Activated T-cell treated with anti-CD3 and anti-CD28 coated beads, Interleukin-2, amount 50 U/mL, for 72 hours (primary cell): ENCODE measurements at regions not wholly inside any gene's neighbourhood (a gene's known extent, or its start where the extent isn't known, plus 50 kb on each side); places are given as distances from the start of the nearest gene placed in this dataset.

ENCODE experiments used
- ATAC-seq, 2 donors: fragments of 150-1000 bp; cut with Tn5 transposase; replicated peaks in 1 of 2; 2 replicates each; pipeline ENCODE4 v1.10.0; 2021; ENCODE audit warnings: moderate library complexity in 2 of 2, mild to moderate bottlenecking in 1 of 2
- DNase-seq, 2 donors: peaks; one replicate each; pipeline ENCODE4 v3.0.0; 2021 to 2022; ENCODE audit warnings: mixed read lengths in 1 of 2
- H3K27ac Mint-ChIP-seq: one replicate; pipeline ENCODE4 v1.8.0; 2022; ENCODE audit warnings: mild to moderate bottlenecking, moderate library complexity, mixed read lengths
- H3K27me3 Mint-ChIP-seq: one replicate; pipeline ENCODE4 v1.8.0; 2022; ENCODE audit warnings: low read depth, mixed read lengths
- H3K36me3 Mint-ChIP-seq, 2 donors: one replicate each; pipeline ENCODE4 v1.8.0; 2022; ENCODE audit warnings: mixed read lengths in 2 of 2, mild to moderate bottlenecking in 1 of 2; ENCODE audit not compliant: insufficient read depth in 2 of 2
- H3K4me1 Mint-ChIP-seq: one replicate; pipeline ENCODE4 v1.8.0; 2022; ENCODE audit warnings: low read depth, mixed read lengths
- H3K4me3 Mint-ChIP-seq, 2 donors: one replicate each; pipeline ENCODE4 v1.8.0; 2022; ENCODE audit warnings: mild to moderate bottlenecking in 2 of 2, mixed read lengths in 2 of 2, moderate library complexity in 2 of 2
- H3K9me3 Mint-ChIP-seq, 2 donors: one replicate each; pipeline ENCODE4 v1.8.0; 2022; ENCODE audit warnings: mixed read lengths in 2 of 2

DNA sequence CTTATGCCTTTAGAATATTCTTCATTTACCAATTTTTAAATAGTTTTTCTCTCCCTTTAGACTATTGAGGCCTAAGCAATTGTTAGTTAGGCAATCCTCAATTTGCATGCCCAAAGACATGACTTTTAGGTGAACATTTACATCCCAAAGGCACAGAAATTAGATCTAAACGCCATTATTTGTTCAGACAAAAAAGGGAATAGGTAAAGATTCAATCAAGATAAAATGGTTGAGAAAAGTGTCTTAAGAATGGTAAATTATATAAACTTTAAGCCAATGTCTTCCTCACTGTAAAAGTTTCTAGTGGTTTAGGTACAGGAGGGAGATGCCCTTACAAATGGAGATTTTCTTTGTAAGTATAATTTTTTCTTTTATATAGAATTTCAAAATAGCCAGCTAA lies 50.2 kb upstream of the MME start:
- Mint-ChIP-seq H3K9me3 (peaks cover 5% of the 10 kb centered on the region in 2 donors), H3K36me3 (no peaks in the 10 kb centered on the region), H3K4me3 (no peak overlapping the region), H3K27me3 (no peaks in the 10 kb centered on the region), H3K4me1 (no peaks in the 10 kb centered on the region), H3K27ac (no peak overlapping the region)
- ATAC-seq (no peak), DNase-seq (no peak)

DNA sequence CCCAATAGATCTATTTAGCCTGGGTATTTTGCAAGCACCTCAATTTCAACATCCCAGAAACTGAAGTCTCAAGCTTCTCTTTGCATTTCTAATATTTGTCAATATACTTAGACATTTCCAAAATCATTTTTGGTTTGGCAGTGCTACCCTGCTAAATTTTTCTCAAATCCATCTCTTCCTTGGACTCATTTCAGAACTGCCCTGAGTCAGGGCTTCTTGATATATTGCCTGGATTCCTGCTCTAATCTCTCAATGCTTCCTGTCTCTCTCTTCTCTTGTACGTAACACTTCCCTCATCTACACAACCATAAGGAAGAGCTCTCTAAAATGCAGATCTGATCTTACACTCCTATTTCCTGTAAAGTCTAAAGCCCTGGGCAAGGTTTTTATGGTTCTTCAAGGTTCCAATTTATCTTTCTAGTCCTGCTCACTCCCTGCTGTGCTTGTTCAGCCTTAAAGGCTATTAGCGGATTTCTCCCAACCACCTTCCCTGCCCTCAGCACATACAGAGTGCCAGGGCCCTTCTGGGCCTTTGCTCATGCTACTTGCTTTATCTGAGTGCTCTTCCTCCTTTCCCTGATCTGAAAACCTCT lies 53.0 kb upstream of the MME start:
- Mint-ChIP-seq H3K4me1 (no peaks in the 10 kb centered on the region), H3K9me3 (peaks cover 5% of the 10 kb centered on the region in 2 donors), H3K36me3 (no peaks in the 10 kb centered on the region), H3K4me3 (no peak overlapping the region), H3K27ac (no peak overlapping the region), H3K27me3 (no peaks in the 10 kb centered on the region)
- DNase-seq (no peak), ATAC-seq (no peak)

DNA sequence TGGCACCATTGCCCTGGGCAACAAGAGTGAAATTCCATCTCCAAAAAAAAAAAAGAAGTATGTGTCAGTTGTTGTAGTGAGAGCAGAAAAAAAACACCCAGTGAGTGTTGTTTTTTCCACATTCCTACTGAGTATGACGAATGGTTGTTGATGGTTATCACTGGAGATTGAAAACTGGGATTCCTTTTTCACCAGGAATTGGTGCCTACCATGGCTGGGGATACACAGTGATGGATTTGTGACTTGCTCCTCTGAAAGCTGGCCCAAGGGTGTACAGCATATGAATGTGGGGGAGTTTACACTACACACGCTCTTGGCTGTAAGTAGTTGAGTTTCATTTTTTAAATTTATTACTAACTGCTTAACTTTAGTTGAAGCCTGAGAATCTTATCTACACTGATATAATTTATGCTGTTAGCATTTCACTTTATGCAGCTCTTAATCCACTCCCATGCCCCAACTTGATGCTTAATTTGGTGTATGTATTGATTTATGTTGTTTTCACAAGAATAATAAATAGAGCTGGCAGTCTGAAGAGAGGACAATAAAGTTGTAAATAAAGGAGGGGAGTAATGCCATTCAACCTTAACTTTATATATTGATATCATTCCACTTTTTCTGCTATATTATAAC lies 56.0 kb upstream of the MME start:
- Mint-ChIP-seq H3K27ac (no peak overlapping the region), H3K4me1 (no peaks in the 10 kb centered on the region), H3K27me3 (no peaks in the 10 kb centered on the region), H3K4me3 (no peak overlapping the region), H3K9me3 (peaks cover 5 to 7% of the 10 kb centered on the region in 2 donors), H3K36me3 (no peaks in the 10 kb centered on the region)
- ATAC-seq = no peak
- DNase-seq = no peak

GRCh38 chr3:155022896-155023295 lies 57.2 kb upstream of the MME start:
- no peak for DNase-seq
- Mint-ChIP-seq H3K36me3 (no peaks in the 10 kb centered on the region), H3K9me3 (peaks cover 2 to 4% of the 10 kb centered on the region in 2 donors), H3K27ac (no peak overlapping the region), H3K27me3 (no peaks in the 10 kb centered on the region), H3K4me1 (no peaks in the 10 kb centered on the region), H3K4me3 (no peak overlapping the region)
- no peak for ATAC-seq

- H3K27ac Mint-ChIP-seq = no peak overlapping the region
- H3K27me3 Mint-ChIP-seq = no peaks in the 10 kb centered on the region
Observed at GRCh38 chr3:155019575-155019974, 60.5 kb upstream of the MME start.

DNA sequence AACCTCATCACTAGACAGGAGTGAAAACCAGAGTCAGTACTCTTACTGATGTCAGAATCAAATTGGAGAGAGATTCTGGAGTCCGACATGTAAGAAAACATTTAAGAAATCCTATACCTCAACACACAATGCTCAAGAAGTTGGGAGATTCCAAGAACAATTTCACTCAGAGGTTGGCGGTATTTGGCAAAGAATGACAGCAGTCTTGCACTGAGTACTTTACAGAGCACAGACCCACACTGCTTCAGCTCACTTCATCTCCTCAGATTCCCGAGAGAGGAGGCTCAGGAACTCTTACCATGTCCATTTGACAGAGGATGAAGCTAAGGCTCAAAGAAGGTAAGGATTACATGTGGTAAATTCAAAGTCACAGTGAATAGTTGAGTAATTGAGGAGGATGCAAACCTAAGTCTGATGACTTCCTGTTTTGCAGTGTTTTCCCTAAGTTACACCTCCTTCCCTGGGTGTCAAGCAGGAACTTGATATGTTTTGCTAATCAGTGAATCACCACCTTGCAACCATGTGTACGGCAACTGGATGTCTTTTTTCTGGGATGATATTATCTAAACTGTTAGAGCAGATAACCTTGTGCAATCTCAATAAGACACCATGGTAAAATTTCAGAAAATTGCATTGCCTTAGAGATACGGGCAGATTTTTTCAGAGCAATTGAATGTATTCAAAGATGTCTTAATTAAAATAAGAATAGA lies 61.3 kb upstream of the MME start:
- no peak for ATAC-seq
- DNase-seq = no peak
- Mint-ChIP-seq H3K4me1 (no peaks in the 10 kb centered on the region), H3K4me3 (no peak overlapping the region), H3K27ac (no peak overlapping the region), H3K9me3 (peaks cover 0 to 2% of the 10 kb centered on the region in 2 donors), H3K27me3 (no peaks in the 10 kb centered on the region), H3K36me3 (no peaks in the 10 kb centered on the region)

More at GRCh38 chr3:155019575-155019974, 60.5 kb upstream of the MME start:
- Mint-ChIP-seq H3K4me3 (no peak overlapping the region), H3K9me3 (peaks cover 0 to 2% of the 10 kb centered on the region in 2 donors), H3K36me3 (no peaks in the 10 kb centered on the region), H3K4me1 (no peaks in the 10 kb centered on the region)
- ATAC-seq = no peak
- no peak for DNase-seq

DNA sequence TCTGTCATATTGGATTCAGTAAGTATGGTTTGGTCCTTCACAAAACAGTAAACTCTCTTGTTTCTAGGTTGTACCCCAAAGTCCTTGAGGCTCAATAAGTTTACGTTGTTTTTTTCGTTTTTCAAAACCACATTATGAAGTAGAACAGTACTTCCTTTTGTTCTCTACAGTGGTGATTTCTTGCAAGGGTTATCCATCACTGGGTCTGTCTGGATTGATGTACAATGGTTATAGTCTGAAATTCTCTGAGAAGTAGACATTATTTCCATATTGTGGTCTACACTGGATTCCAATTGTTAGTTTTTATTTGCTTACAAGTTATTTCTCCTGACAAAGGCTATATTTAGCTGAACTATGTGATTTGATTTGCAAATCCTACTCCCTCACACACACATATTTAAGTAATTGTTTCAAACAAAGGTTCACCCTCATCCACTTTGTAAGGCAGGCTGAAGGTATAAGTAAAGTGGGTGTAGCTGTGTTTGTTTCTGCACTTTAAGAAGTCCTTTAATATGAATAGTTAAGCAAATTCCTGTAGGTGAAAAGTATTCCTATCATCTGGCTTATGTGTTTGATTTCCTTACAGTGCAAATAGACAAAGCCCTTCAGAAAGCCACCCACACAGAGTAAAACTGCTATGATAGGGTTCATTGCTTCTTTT lies 64.2 kb upstream of the MME start:
- Mint-ChIP-seq H3K36me3 (no peaks in the 10 kb centered on the region), H3K4me3 (no peak overlapping the region), H3K27ac (no peak overlapping the region), H3K4me1 (no peaks in the 10 kb centered on the region), H3K9me3 (peaks cover 0 to 4% of the 10 kb centered on the region in 2 donors), H3K27me3 (no peaks in the 10 kb centered on the region)
- ATAC-seq = no peak
- DNase-seq = no peak

- Mint-ChIP-seq H3K4me3 (no peak overlapping the region), H3K27me3 (no peaks in the 10 kb centered on the region), H3K4me1 (no peaks in the 10 kb centered on the region), H3K36me3 (no peaks in the 10 kb centered on the region), H3K27ac (no peak overlapping the region), H3K9me3 (peaks cover 0 to 7% of the 10 kb centered on the region in 2 donors)
- no peak for ATAC-seq
- DNase-seq = no peak
Observed at GRCh38 chr3:155014953-155015352, 65.2 kb upstream of the MME start.

GRCh38 chr3:155013427-155013826 lies 66.7 kb upstream of the MME start:
- H3K9me3 Mint-ChIP-seq = peaks cover 0 to 7% of the 10 kb centered on the region in 2 donors
- H3K36me3 Mint-ChIP-seq = no peaks in the 10 kb centered on the region
- H3K4me1 Mint-ChIP-seq = no peaks in the 10 kb centered on the region
- H3K4me3 Mint-ChIP-seq = no peak overlapping the region
- H3K27ac Mint-ChIP-seq = no peak overlapping the region
- no peak for ATAC-seq
- no peaks in the 10 kb centered on the region for H3K27me3 Mint-ChIP-seq
- DNase-seq = no peak

DNA sequence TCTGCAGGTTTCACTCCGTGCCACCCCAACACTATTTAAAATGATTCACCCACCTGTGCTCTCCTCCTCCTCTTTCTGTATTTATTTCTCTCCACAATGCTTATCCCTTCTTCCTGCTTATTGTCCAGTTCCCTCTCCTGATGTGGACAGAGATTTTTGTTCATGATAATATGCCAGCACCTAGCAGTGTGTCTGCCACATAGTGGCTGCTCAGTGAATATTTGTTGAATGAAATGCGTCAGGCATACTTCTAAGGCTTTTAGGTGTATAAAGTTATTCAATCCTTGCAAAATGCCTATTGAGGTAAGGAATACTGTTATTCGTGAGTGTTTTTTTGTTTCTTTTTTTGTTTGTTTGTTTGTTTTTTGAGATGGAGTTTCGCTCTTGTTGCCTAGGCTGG lies 67.5 kb upstream of the MME start:
- Mint-ChIP-seq H3K4me1 (no peaks in the 10 kb centered on the region), H3K4me3 (no peak overlapping the region), H3K36me3 (no peaks in the 10 kb centered on the region), H3K27ac (no peak overlapping the region), H3K27me3 (no peaks in the 10 kb centered on the region), H3K9me3 (peaks cover 3 to 8% of the 10 kb centered on the region in 2 donors)
- ATAC-seq = no peak
- DNase-seq = no peak

- DNase-seq (no peak), ATAC-seq (no peak)
- Mint-ChIP-seq H3K4me3 (no peak overlapping the region), H3K27me3 (no peaks in the 10 kb centered on the region), H3K27ac (no peak overlapping the region), H3K9me3 (peaks cover 3 to 8% of the 10 kb centered on the region in 2 donors), H3K4me1 (no peaks in the 10 kb centered on the region), H3K36me3 (no peaks in the 10 kb centered on the region)
Observed at GRCh38 chr3:155010416-155010815, 69.7 kb upstream of the MME start.

GRCh38 chr3:155009217-155009616 lies 70.9 kb upstream of the MME start:
- H3K4me3 Mint-ChIP-seq = no peak overlapping the region
- ATAC-seq = no peak
- H3K4me1 Mint-ChIP-seq = no peaks in the 10 kb centered on the region
- peaks cover 3 to 8% of the 10 kb centered on the region in 2 donors for H3K9me3 Mint-ChIP-seq
- no peak for DNase-seq
- no peaks in the 10 kb centered on the region for H3K27me3 Mint-ChIP-seq
- no peak overlapping the region for H3K27ac Mint-ChIP-seq
- H3K36me3 Mint-ChIP-seq = no peaks in the 10 kb centered on the region

- H3K9me3 Mint-ChIP-seq = peaks cover 6 to 7% of the 10 kb centered on the region in 2 donors
- no peak overlapping the region for H3K27ac Mint-ChIP-seq
- no peak overlapping the region for H3K4me3 Mint-ChIP-seq
- DNase-seq (no peak), ATAC-seq (no peak)
- no peaks in the 10 kb centered on the region for H3K36me3 Mint-ChIP-seq
- H3K27me3 Mint-ChIP-seq = no peaks in the 10 kb centered on the region
- no peaks in the 10 kb centered on the region for H3K4me1 Mint-ChIP-seq
Observed at GRCh38 chr3:155007729-155008128, 72.4 kb upstream of the MME start.
